NCI-H345 (cell line): ENCODE measurements at regions not wholly inside any gene's neighbourhood (a gene's known extent, or its start where the extent isn't known, plus 50 kb on each side); places are given as distances from the start of the nearest gene placed in this dataset.

Experiments
- DNase-seq: peaks from one replicate; lab custom pipeline; 2025; lab: John Stamatoyannopoulos, UW

GRCh38 chr15:96088650-96089049 is 241.8 kb upstream of the NR2F2 start:
- DNase-seq = no peak

- no peak for DNase-seq
These were observed 241.0 kb upstream of the NR2F2 start for GRCh38 chr15:96089405-96090058.

- no peak for DNase-seq
These were observed 238.3 kb upstream of the NR2F2 start for GRCh38 chr15:96092186-96092585.

GRCh38 chr15:96093063-96093462 is 237.4 kb upstream of the NR2F2 start:
- no peak for DNase-seq

GRCh38 chr15:96097661-96098060 is 232.8 kb upstream of the NR2F2 start:
- no peak for DNase-seq

- DNase-seq = no peak
These were observed 227.9 kb upstream of the NR2F2 start for GRCh38 chr15:96102631-96103030.

- DNase-seq = no peak
These were observed 224.3 kb upstream of the NR2F2 start for GRCh38 chr15:96106181-96106580.

GRCh38 chr15:96106628-96107027 is 223.9 kb upstream of the NR2F2 start:
- DNase-seq = no peak

GRCh38 chr15:96107916-96108315 is 222.6 kb upstream of the NR2F2 start:
- no peak for DNase-seq

- no peak for DNase-seq
These were observed 222.1 kb upstream of the NR2F2 start for GRCh38 chr15:96108405-96108804.

- DNase-seq = no peak
These were observed 220.7 kb upstream of the NR2F2 start for GRCh38 chr15:96109820-96110219.

GRCh38 chr15:96112018-96112417 is 218.5 kb upstream of the NR2F2 start:
- no peak for DNase-seq

- DNase-seq = no peak
These were observed 214.9 kb upstream of the NR2F2 start for GRCh38 chr15:96115642-96116041.

- no peak for DNase-seq
These were observed 213.2 kb upstream of the NR2F2 start for GRCh38 chr15:96117270-96117669.

- DNase-seq = no peak
These were observed 210.8 kb upstream of the NR2F2 start for GRCh38 chr15:96119734-96120133.

GRCh38 chr15:96121086-96121920 is 209.2 kb upstream of the NR2F2 start:
- DNase-seq = no peak

- DNase-seq = no peak
These were observed 208.1 kb upstream of the NR2F2 start for GRCh38 chr15:96122077-96123027.

- no peak for DNase-seq
These were observed 207.5 kb upstream of the NR2F2 start for GRCh38 chr15:96123028-96123400.

GRCh38 chr15:96123630-96124187 is 206.8 kb upstream of the NR2F2 start:
- no peak for DNase-seq

GRCh38 chr15:96124436-96124835 is 206.1 kb upstream of the NR2F2 start:
- no peak for DNase-seq

- DNase-seq = no peak
These were observed 204.6 kb upstream of the NR2F2 start for GRCh38 chr15:96125721-96126415.

- no peak for DNase-seq
These were observed 203.6 kb upstream of the NR2F2 start for GRCh38 chr15:96126859-96127258.
